DMS 273 (cell line): ENCODE measurements at regions not wholly inside any gene's neighbourhood (a gene's known extent, or its start where the extent isn't known, plus 50 kb on each side); places are given as distances from the start of the nearest gene placed in this dataset.

ENCODE experiments used
- DNase-seq: peaks from one replicate; lab custom pipeline; 2025; ENCODE audit not compliant: unreplicated experiment; lab: John Stamatoyannopoulos, UW

- DNase-seq = no peak
These were observed 178.7 kb downstream of the EN1 start for GRCh38 chr2:118668431-118669424.

- no peak for DNase-seq
These were observed 179.5 kb downstream of the EN1 start for GRCh38 chr2:118667964-118668363.

GRCh38 chr2:118667348-118667747 lies 180.1 kb downstream of the EN1 start:
- DNase-seq = no peak

- no peak for DNase-seq
These were observed 181.5 kb downstream of the EN1 start for GRCh38 chr2:118665784-118666529.

GRCh38 chr2:118661179-118661578 lies 186.3 kb downstream of the EN1 start:
- peak; percentile 5 for DNase-seq

- DNase-seq = no peak
These were observed 188.8 kb downstream of the EN1 start for GRCh38 chr2:118658596-118659198.

GRCh38 chr2:118657466-118657865 lies 190.0 kb downstream of the EN1 start:
- no peak for DNase-seq

- DNase-seq = no peak
These were observed 192.5 kb downstream of the EN1 start for GRCh38 chr2:118654945-118655344.

- DNase-seq = no peak
These were observed 197.1 kb downstream of the EN1 start for GRCh38 chr2:118650327-118650726.

- DNase-seq = no peak
These were observed 201.6 kb downstream of the EN1 start for GRCh38 chr2:118645876-118646275.

GRCh38 chr2:118644190-118644589 lies 203.3 kb downstream of the EN1 start:
- DNase-seq = no peak

GRCh38 chr2:118643294-118643693 lies 204.2 kb downstream of the EN1 start:
- DNase-seq = no peak

- DNase-seq = no peak
These were observed 204.9 kb downstream of the EN1 start for GRCh38 chr2:118642501-118642900.

GRCh38 chr2:118641711-118642110 lies 205.7 kb downstream of the EN1 start:
- no peak for DNase-seq

GRCh38 chr2:118639371-118639770 lies 208.1 kb downstream of the EN1 start:
- DNase-seq = no peak

GRCh38 chr2:118638453-118638852 lies 209.0 kb downstream of the EN1 start:
- no peak for DNase-seq

- no peak for DNase-seq
These were observed 211.6 kb downstream of the EN1 start for GRCh38 chr2:118635891-118636290.

GRCh38 chr2:118634876-118635275 lies 212.6 kb downstream of the EN1 start:
- no peak for DNase-seq

- DNase-seq = no peak
These were observed 214.0 kb downstream of the EN1 start for GRCh38 chr2:118633371-118634018.

- DNase-seq = no peak
These were observed 214.5 kb downstream of the EN1 start for GRCh38 chr2:118632921-118633320.

- no peak for DNase-seq
These were observed 220.3 kb downstream of the EN1 start for GRCh38 chr2:118627156-118627555.
